SK-N-SH treated with all-trans-retinoic acid at 6 μM for 48 hours (cell line): ENCODE measurements at regions not wholly inside any gene's neighbourhood (a gene's known extent, or its start where the extent isn't known, plus 50 kb on each side); places are given as distances from the start of the nearest gene placed in this dataset.

Source experiments
- ARNTL ChIP-seq: fragments of 450-650 bp; formaldehyde crosslinking; IDR thresholded peaks from 2 replicates; pipeline ENCODE4 v1.5.0; 2020; ENCODE audit warnings: low read depth, mild to moderate bottlenecking, moderate library complexity, borderline replicate concordance
- BACH2 ChIP-seq: fragments of 250-450 bp; sonication (Bioruptor Pico); IDR thresholded peaks from 2 replicates; pipeline ENCODE4 v1.9.0; 2021; ENCODE audit warnings: mild to moderate bottlenecking, borderline replicate concordance
- GLIS3 ChIP-seq: fragments of 250-450 bp; sonication (Bioruptor Pico); IDR thresholded peaks from 2 replicates; pipeline ENCODE4 v1.5.0; 2020; ENCODE audit warnings: mild to moderate bottlenecking, moderate library complexity
- SNAI2 ChIP-seq: fragments of 250-450 bp; sonication (Bioruptor Pico); IDR thresholded peaks from 2 replicates; pipeline ENCODE4 v1.5.0; 2020; ENCODE audit warnings: mild to moderate bottlenecking, moderate library complexity
- TCF4 ChIP-seq: fragments of 250-450 bp; sonication (Bioruptor Pico); IDR thresholded peaks from 2 replicates; pipeline ENCODE4 v1.8.0; 2021; ENCODE audit warnings: mild to moderate bottlenecking, moderate library complexity, borderline replicate concordance
- ZFP3 ChIP-seq: fragments of 250-450 bp; sonication (Bioruptor Pico); IDR thresholded peaks from 2 replicates; pipeline ENCODE4 v1.5.0; 2020; ENCODE audit warnings: mild to moderate bottlenecking, moderate library complexity
- ZFP30 ChIP-seq: fragments of 450-650 bp; formaldehyde crosslinking; IDR thresholded peaks from 2 replicates; pipeline ENCODE4 v1.5.0; 2022; ENCODE audit warnings: mild to moderate bottlenecking, moderate library complexity
- ZNF70 ChIP-seq: fragments of 450-650 bp; formaldehyde crosslinking; IDR thresholded peaks from 2 replicates; pipeline ENCODE4 v1.5.0; 2020; ENCODE audit warnings: mild to moderate bottlenecking, moderate library complexity
- ZNF8 ChIP-seq: fragments of 450-650 bp; formaldehyde crosslinking; IDR thresholded peaks from 2 replicates; pipeline ENCODE4 v1.5.0; 2020; ENCODE audit warnings: mild to moderate bottlenecking, moderate library complexity
- TF ChIP-seq, protein P1 (sequence below): fragments of 250-450 bp; sonication (Bioruptor Pico); IDR thresholded peaks from 2 replicates; pipeline ENCODE4 v1.5.1; 2021; ENCODE audit warnings: mild to moderate bottlenecking, moderate library complexity
- TF ChIP-seq, protein P2 (sequence below): fragments of 250-450 bp; sonication (Bioruptor Pico); IDR thresholded peaks from 2 replicates; pipeline ENCODE4 v1.5.1; 2020; ENCODE audit warnings: low read depth, mild to moderate bottlenecking, moderate library complexity
- TF ChIP-seq, protein P3 (sequence below): fragments of 250-450 bp; sonication (Bioruptor Pico); IDR thresholded peaks from 2 replicates; pipeline ENCODE4 v1.8.0; 2020; ENCODE audit warnings: mild to moderate bottlenecking, moderate library complexity, borderline replicate concordance
- TF ChIP-seq, protein P4 (sequence below): fragments of 250-450 bp; sonication (Bioruptor Pico); IDR thresholded peaks from 2 replicates; pipeline ENCODE4 v1.5.0; 2020; ENCODE audit warnings: mild to moderate bottlenecking, moderate library complexity

DNA sequence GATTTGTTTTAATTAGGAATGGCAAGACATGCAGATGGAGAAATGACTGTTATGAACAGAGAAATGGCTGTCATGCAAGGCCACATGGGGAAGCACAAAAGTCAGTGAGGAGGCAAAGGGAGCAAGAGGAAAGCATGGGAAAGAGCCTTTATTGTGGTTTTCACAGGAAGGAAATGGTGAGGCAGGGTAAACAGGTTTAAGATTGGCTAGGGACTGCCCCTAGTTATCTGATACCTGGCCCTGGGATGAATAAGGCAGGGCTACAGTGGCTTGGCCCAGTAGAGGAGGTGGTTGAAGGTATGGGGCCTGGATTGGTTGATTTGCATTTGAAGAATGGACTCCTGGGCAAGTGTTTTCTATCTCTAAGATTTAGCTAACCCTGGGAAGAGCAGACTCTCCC, 168.7 kb upstream of the CNOT2 start:
- TF ChIP-seq TCF4 (CRISPR knock-in tag) (no peak), ARNTL (CRISPR knock-in tag) (no peak), ZNF8 (CRISPR knock-in tag) (no peak), ZFP30 (no peak), ZNF70 (CRISPR knock-in tag) (no peak), ZFP3 (CRISPR knock-in tag) (no peak), BACH2 (CRISPR knock-in tag) (no peak), SNAI2 (CRISPR knock-in tag) (no peak), GLIS3 (CRISPR knock-in tag) (no peak)
- TF ChIP-seq, protein P1, sequence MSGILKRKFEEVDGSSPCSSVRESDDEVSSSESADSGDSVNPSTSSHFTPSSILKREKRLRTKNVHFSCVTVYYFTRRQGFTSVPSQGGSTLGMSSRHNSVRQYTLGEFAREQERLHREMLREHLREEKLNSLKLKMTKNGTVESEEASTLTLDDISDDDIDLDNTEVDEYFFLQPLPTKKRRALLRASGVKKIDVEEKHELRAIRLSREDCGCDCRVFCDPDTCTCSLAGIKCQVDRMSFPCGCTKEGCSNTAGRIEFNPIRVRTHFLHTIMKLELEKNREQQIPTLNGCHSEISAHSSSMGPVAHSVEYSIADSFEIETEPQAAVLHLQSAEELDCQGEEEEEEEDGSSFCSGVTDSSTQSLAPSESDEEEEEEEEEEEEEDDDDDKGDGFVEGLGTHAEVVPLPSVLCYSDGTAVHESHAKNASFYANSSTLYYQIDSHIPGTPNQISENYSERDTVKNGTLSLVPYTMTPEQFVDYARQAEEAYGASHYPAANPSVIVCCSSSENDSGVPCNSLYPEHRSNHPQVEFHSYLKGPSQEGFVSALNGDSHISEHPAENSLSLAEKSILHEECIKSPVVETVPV (CRISPR knock-in tag): no peak
- TF ChIP-seq, protein P2, sequence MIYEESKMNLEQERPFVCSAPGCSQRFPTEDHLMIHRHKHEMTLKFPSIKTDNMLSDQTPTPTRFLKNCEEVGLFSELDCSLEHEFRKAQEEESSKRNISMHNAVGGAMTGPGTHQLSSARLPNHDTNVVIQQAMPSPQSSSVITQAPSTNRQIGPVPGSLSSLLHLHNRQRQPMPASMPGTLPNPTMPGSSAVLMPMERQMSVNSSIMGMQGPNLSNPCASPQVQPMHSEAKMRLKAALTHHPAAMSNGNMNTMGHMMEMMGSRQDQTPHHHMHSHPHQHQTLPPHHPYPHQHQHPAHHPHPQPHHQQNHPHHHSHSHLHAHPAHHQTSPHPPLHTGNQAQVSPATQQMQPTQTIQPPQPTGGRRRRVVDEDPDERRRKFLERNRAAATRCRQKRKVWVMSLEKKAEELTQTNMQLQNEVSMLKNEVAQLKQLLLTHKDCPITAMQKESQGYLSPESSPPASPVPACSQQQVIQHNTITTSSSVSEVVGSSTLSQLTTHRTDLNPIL (CRISPR knock-in tag): no peak
- TF ChIP-seq, protein P3, sequence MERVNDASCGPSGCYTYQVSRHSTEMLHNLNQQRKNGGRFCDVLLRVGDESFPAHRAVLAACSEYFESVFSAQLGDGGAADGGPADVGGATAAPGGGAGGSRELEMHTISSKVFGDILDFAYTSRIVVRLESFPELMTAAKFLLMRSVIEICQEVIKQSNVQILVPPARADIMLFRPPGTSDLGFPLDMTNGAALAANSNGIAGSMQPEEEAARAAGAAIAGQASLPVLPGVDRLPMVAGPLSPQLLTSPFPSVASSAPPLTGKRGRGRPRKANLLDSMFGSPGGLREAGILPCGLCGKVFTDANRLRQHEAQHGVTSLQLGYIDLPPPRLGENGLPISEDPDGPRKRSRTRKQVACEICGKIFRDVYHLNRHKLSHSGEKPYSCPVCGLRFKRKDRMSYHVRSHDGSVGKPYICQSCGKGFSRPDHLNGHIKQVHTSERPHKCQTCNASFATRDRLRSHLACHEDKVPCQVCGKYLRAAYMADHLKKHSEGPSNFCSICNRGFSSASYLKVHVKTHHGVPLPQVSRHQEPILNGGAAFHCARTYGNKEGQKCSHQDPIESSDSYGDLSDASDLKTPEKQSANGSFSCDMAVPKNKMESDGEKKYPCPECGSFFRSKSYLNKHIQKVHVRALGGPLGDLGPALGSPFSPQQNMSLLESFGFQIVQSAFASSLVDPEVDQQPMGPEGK (CRISPR knock-in tag): no peak
- TF ChIP-seq, protein P4, sequence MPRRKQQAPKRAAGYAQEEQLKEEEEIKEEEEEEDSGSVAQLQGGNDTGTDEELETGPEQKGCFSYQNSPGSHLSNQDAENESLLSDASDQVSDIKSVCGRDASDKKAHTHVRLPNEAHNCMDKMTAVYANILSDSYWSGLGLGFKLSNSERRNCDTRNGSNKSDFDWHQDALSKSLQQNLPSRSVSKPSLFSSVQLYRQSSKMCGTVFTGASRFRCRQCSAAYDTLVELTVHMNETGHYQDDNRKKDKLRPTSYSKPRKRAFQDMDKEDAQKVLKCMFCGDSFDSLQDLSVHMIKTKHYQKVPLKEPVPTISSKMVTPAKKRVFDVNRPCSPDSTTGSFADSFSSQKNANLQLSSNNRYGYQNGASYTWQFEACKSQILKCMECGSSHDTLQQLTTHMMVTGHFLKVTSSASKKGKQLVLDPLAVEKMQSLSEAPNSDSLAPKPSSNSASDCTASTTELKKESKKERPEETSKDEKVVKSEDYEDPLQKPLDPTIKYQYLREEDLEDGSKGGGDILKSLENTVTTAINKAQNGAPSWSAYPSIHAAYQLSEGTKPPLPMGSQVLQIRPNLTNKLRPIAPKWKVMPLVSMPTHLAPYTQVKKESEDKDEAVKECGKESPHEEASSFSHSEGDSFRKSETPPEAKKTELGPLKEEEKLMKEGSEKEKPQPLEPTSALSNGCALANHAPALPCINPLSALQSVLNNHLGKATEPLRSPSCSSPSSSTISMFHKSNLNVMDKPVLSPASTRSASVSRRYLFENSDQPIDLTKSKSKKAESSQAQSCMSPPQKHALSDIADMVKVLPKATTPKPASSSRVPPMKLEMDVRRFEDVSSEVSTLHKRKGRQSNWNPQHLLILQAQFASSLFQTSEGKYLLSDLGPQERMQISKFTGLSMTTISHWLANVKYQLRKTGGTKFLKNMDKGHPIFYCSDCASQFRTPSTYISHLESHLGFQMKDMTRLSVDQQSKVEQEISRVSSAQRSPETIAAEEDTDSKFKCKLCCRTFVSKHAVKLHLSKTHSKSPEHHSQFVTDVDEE: no peak
